Uterus (tissue), 2 donors: ENCODE measurements at regions not wholly inside any gene's neighbourhood (a gene's known extent, or its start where the extent isn't known, plus 50 kb on each side); places are given as distances from the start of the nearest gene placed in this dataset.

Source experiments
- CTCF ChIP-seq, 4 experiments: fragments of 200-600 bp in 2 of 4; fragments of 450-650 bp in 2 of 4; sonication (generic) in 2 of 4; IDR thresholded peaks; one replicate each; pipeline ENCODE4 v1.5.1; 2016 to 2019; ENCODE audit warnings: antibody characterized with exemption in 4 of 4, mild to moderate bottlenecking in 2 of 4, moderate library complexity in 1 of 4
- POLR2A ChIP-seq, 2 donors: fragments of 450-650 bp; IDR thresholded peaks; one replicate each; pipeline ENCODE4 v1.6.1; 2016; ENCODE audit warnings: antibody characterized with exemption in 2 of 2, mild to moderate bottlenecking in 1 of 2, moderate library complexity in 1 of 2

- TF ChIP-seq POLR2A (IDR thresholded peaks at IDR 0.05) (no peak), CTCF (IDR thresholded peaks at IDR 0.05) (no peak)
Measured at GRCh38 chr5:113748403-113748802, 234.9 kb downstream of the YTHDC2 start.
